ENCODE measurements at regions not wholly inside any gene's neighbourhood (a gene's known extent, or its start where the extent isn't known, plus 50 kb on each side); places are given as distances from the start of the nearest gene placed in this dataset.

GRCh38 chr6:85706272-85706671 lies 63.6 kb upstream of the SYNCRIP start:
- ATAC-seq (no peak), DNase-seq (no peak)
- H4K20me1 ChIP-seq (ENCODE audit: low read length): no peaks in the 10 kb centered on the region
- no peak overlapping the region for H2AFZ ChIP-seq (ENCODE audit: low read length)
- CTCF ChIA-PET: no interaction called here
- no peaks in the 10 kb centered on the region for H3F3A ChIP-seq (ENCODE audit: low read length, unreplicated experiment)
- no peaks in the 10 kb centered on the region for H3K36me3 ChIP-seq (ENCODE audit: low read depth, low read length)
- no peak overlapping the region for H3K9ac ChIP-seq (ENCODE audit: low read length)
- intact Hi-C loops (cut with micrococcal nuclease): no loop called here
- no peaks in the 10 kb centered on the region for H3K79me2 ChIP-seq (ENCODE audit: low read length)
- H3K27me3 ChIP-seq (ENCODE audit: low read length): no peaks in the 10 kb centered on the region
- BruUV-seq (replicated peaks): no TSS peak
- no peak for TF ChIP-seq EZH2 (IDR thresholded peaks at IDR 0.05; ENCODE audit: low read length, unreplicated experiment)
- TF ChIP-seq EZH2phosphoT487 (IDR thresholded peaks at IDR 0.05; ENCODE audit: borderline replicate concordance, low read length): no peak
- no peak for TF ChIP-seq CTCF (conservative IDR thresholded peaks at IDR 0.05; ENCODE audit: low read depth, low read length)
- no peak overlapping the region for H3K4me3 ChIP-seq (ENCODE audit: low read length)
- H3K4me2 ChIP-seq (ENCODE audit: low read length): no peak overlapping the region
- no peaks in the 10 kb centered on the region for H3K4me1 ChIP-seq (ENCODE audit: insufficient read depth, low read length)
- POLR2A ChIA-PET (ENCODE audit: unreplicated experiment): no interaction called here
- no peaks in the 10 kb centered on the region for H3K9me3 ChIP-seq (ENCODE audit: low read length)
- H3K27ac ChIP-seq (ENCODE audit: low read length): no peak overlapping the region
- H3K9me2 ChIP-seq (replicated peaks; ENCODE audit: low read length): no peaks in the 10 kb centered on the region

DNA sequence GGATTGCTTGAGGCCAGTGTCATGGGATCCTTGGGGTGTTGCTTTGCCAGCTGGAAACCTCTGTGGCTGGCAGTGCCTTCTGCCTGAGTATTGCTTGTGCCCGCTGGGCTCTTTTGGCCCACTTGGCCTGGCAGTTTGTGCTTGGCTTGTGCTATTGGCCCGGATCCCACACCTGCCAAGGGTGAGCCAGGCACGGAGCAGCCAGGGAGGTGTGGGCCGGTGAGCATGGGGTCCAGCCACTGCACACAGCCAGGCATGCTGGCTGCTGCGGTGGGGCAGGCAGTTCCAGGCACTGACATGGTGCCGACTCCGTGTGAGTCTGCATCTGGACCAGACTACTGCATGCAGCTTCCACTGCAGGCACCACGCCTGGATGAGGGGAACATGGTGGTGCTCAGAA lies 62.5 kb upstream of the SYNCRIP start:
- no peak overlapping the region for H3K4me3 ChIP-seq (ENCODE audit: low read length)
- no peaks in the 10 kb centered on the region for H3K27me3 ChIP-seq (ENCODE audit: low read length)
- no peaks in the 10 kb centered on the region for H3K9me2 ChIP-seq (replicated peaks; ENCODE audit: low read length)
- H3F3A ChIP-seq (ENCODE audit: low read length, unreplicated experiment): no peaks in the 10 kb centered on the region
- no peak overlapping the region for H2AFZ ChIP-seq (ENCODE audit: low read length)
- H4K20me1 ChIP-seq (ENCODE audit: low read length): no peaks in the 10 kb centered on the region
- H3K27ac ChIP-seq (ENCODE audit: low read length): no peak overlapping the region
- H3K79me2 ChIP-seq (ENCODE audit: low read length): no peaks in the 10 kb centered on the region
- H3K36me3 ChIP-seq (ENCODE audit: low read depth, low read length): no peaks in the 10 kb centered on the region
- DNase-seq (no peak), ATAC-seq (no peak)
- no TSS peak for BruUV-seq (replicated peaks)
- TF ChIP-seq EZH2phosphoT487 (IDR thresholded peaks at IDR 0.05; ENCODE audit: borderline replicate concordance, low read length) (no peak), CTCF (conservative IDR thresholded peaks at IDR 0.05; ENCODE audit: low read depth, low read length) (no peak), EZH2 (IDR thresholded peaks at IDR 0.05; ENCODE audit: low read length, unreplicated experiment) (no peak)
- no peaks in the 10 kb centered on the region for H3K9me3 ChIP-seq (ENCODE audit: low read length)
- CTCF ChIA-PET: no interaction called here
- H3K4me1 ChIP-seq (ENCODE audit: insufficient read depth, low read length): no peaks in the 10 kb centered on the region
- intact Hi-C loops (cut with micrococcal nuclease): no loop called here
- H3K9ac ChIP-seq (ENCODE audit: low read length): no peak overlapping the region
- no peak overlapping the region for H3K4me2 ChIP-seq (ENCODE audit: low read length)
- POLR2A ChIA-PET (ENCODE audit: unreplicated experiment): no interaction called here

DNA sequence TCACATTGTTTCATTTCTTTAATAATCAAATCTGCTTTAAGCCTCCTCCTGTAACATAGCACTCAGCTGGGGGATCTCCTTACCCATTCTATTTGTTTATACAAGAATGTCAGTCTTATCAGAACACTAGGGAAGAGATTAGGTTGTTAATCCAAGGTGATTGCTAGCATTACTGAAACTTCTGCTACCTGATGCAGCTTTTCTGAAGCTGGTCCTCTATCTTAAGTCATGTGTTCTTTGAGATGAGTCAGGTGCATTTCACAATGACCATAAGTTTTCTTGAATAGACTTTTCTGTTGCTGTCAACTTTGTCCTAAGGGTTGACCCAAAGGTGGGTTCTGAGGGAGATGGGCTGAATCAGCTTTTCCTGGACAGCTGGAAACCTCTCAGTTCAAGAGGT lies 60.7 kb upstream of the SYNCRIP start:
- H3F3A ChIP-seq (ENCODE audit: low read length, unreplicated experiment): no peaks in the 10 kb centered on the region
- H3K4me3 ChIP-seq (ENCODE audit: low read length): no peak overlapping the region
- no peaks in the 10 kb centered on the region for H3K9me3 ChIP-seq (ENCODE audit: low read length)
- no peaks in the 10 kb centered on the region for H3K9me2 ChIP-seq (replicated peaks; ENCODE audit: low read length)
- TF ChIP-seq EZH2phosphoT487 (IDR thresholded peaks at IDR 0.05; ENCODE audit: borderline replicate concordance, low read length) (no peak), CTCF (conservative IDR thresholded peaks at IDR 0.05; ENCODE audit: low read depth, low read length) (no peak)
- DNase-seq: no peak
- H3K27ac ChIP-seq (ENCODE audit: low read length): no peak overlapping the region
- no peak overlapping the region for H3K4me2 ChIP-seq (ENCODE audit: low read length)
- H3K79me2 ChIP-seq (ENCODE audit: low read length): no peaks in the 10 kb centered on the region
- H2AFZ ChIP-seq (ENCODE audit: low read length): no peak overlapping the region
- H3K4me1 ChIP-seq (ENCODE audit: insufficient read depth, low read length): no peaks in the 10 kb centered on the region
- CTCF ChIA-PET: no interaction called here
- no peak overlapping the region for H3K9ac ChIP-seq (ENCODE audit: low read length)
- H4K20me1 ChIP-seq (ENCODE audit: low read length): no peaks in the 10 kb centered on the region
- POLR2A ChIA-PET (ENCODE audit: unreplicated experiment): no interaction called here
- intact Hi-C loops (cut with micrococcal nuclease): no loop called here
- BruUV-seq (replicated peaks): no TSS peak
- H3K36me3 ChIP-seq (ENCODE audit: low read depth, low read length): no peaks in the 10 kb centered on the region
- no peaks in the 10 kb centered on the region for H3K27me3 ChIP-seq (ENCODE audit: low read length)
- ATAC-seq: no peak

Data from PC-3 (cell line).